Fibroblast of mammary gland (primary cell): ENCODE measurements at regions not wholly inside any gene's neighbourhood (a gene's known extent, or its start where the extent isn't known, plus 50 kb on each side); places are given as distances from the start of the nearest gene placed in this dataset.

Experiments used
- DNase-seq: peaks from one replicate; pipeline ENCODE4 v3.0.0-alpha.2; 2010; ENCODE audit warnings: low read depth
- H3K4me3 ChIP-seq: 2 replicates; pipeline ENCODE4 v1.5.1; 2011; ENCODE audit warnings: low read depth, mild to moderate bottlenecking, low read length, moderate library complexity; ENCODE audit not compliant: control insufficient read depth
- CTCF ChIP-seq: conservative IDR thresholded peaks from 2 replicates; pipeline ENCODE4 v1.5.1; 2011; ENCODE audit warnings: low read depth, low read length, inconsistent platforms; ENCODE audit not compliant: control insufficient read depth, insufficient read depth

- H3K4me3 ChIP-seq: no peak overlapping the region
- no peak for TF ChIP-seq CTCF
- no peak for DNase-seq
Measured at GRCh38 chr10:33684211-33684611, 349.7 kb upstream of the NRP1 start.

- H3K4me3 ChIP-seq: no peak overlapping the region
- no peak for DNase-seq
- no peak for TF ChIP-seq CTCF
Measured at GRCh38 chr10:33681595-33681994, 347.1 kb upstream of the NRP1 start.

- DNase-seq: no peak
- TF ChIP-seq CTCF: no peak
- H3K4me3 ChIP-seq: no peak overlapping the region
Measured at GRCh38 chr10:33680036-33680435, 345.6 kb upstream of the NRP1 start.

GRCh38 chr10:33676606-33677339, 342.3 kb upstream of the NRP1 start:
- no peak for DNase-seq
- no peak overlapping the region for H3K4me3 ChIP-seq
- no peak for TF ChIP-seq CTCF

GRCh38 chr10:33674986-33675599, 340.6 kb upstream of the NRP1 start:
- DNase-seq: no peak
- TF ChIP-seq CTCF: no peak
- H3K4me3 ChIP-seq: no peak overlapping the region

- no peak overlapping the region for H3K4me3 ChIP-seq
- no peak for TF ChIP-seq CTCF
- DNase-seq: no peak
Measured at GRCh38 chr10:33674491-33674890, 340.0 kb upstream of the NRP1 start.
